ENCODE measurements at regions not wholly inside any gene's neighbourhood (a gene's known extent, or its start where the extent isn't known, plus 50 kb on each side); places are given as distances from the start of the nearest gene placed in this dataset.

DNA sequence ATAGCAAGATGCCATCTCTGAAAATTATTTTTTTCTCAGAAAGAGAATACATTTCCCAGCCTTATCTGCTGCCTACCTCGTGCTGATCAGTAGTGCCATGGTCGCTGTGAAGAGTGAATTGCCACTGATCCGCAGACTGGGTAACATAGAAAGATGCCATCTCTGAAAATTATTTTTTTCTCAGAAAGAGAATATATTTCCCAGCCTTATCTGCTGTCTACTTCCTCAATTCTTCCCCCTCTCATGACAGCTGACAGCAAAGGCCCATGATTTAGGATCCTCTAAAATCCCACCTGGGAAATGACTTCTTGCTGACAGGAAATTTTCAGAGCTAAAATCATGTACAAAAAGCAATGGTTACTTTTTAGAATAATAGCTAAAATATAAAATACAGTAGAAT, 92.5 kb upstream of the AHR start:
- Histone ChIP-seq H3K9me3 (ENCODE audit: control insufficient read depth in 1 of 2, insufficient read depth in 1 of 2, low read depth in 1 of 2, low read length in 2 of 2) (no peaks in the 10 kb centered on the region), H3K4me3 (replicated peaks in 1 of 2; ENCODE audit: low read depth in 1 of 2, low read length in 2 of 2) (no peak overlapping the region), H3K4me1 (ENCODE audit: control insufficient read depth in 1 of 2, insufficient read depth in 2 of 2, low read length in 2 of 2) (peaks cover 0 to 2% of the 10 kb centered on the region in 2 experiments; a peak in 2 of 4 replicates), H3K27me3 (ENCODE audit: insufficient read depth, low read length) (no peaks in the 10 kb centered on the region), H3K9me2 (ENCODE audit: insufficient read depth) (no peaks in the 10 kb centered on the region), H3K27ac (ENCODE audit: low read depth, low read length) (no peak overlapping the region), H4K20me1 (ENCODE audit: insufficient read depth) (no peaks in the 10 kb centered on the region), H2AFZ (ENCODE audit: low read depth, low read length, poor library complexity, severe bottlenecking) (no peak overlapping the region), H3K4me2 (ENCODE audit: low read length) (no peak overlapping the region), H3K36me3 (ENCODE audit: control insufficient read depth in 1 of 2, insufficient read depth in 2 of 2, low read length in 2 of 2) (no peaks in the 10 kb centered on the region), H3K9ac (ENCODE audit: low read length) (no peak overlapping the region), H3K79me2 (ENCODE audit: insufficient read depth, low read length) (no peaks in the 10 kb centered on the region)
- DNase-seq (ENCODE audit: low read depth, low spot score) (no peak), ATAC-seq (no peak)
- intact Hi-C loops (cut with micrococcal nuclease), result no loop called here
- no peak for TF ChIP-seq RAD21 (IDR thresholded peaks at IDR 0.05; ENCODE audit: low read depth)
- no peak for TF ChIP-seq SRF (IDR thresholded peaks at IDR 0.05; ENCODE audit: low read depth)
- TF ChIP-seq ZNF274 (IDR thresholded peaks at IDR 0.05; ENCODE audit: low read depth, low read length), result no peak
- no peak for TF ChIP-seq TCF7L2 (IDR thresholded peaks at IDR 0.05; ENCODE audit: borderline replicate concordance, extremely low read depth, insufficient read depth, insufficient read length)
- TF ChIP-seq, protein P1, sequence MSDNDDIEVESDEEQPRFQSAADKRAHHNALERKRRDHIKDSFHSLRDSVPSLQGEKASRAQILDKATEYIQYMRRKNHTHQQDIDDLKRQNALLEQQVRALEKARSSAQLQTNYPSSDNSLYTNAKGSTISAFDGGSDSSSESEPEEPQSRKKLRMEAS (IDR thresholded peaks at IDR 0.05), result no peak
- TF ChIP-seq, protein P2, sequence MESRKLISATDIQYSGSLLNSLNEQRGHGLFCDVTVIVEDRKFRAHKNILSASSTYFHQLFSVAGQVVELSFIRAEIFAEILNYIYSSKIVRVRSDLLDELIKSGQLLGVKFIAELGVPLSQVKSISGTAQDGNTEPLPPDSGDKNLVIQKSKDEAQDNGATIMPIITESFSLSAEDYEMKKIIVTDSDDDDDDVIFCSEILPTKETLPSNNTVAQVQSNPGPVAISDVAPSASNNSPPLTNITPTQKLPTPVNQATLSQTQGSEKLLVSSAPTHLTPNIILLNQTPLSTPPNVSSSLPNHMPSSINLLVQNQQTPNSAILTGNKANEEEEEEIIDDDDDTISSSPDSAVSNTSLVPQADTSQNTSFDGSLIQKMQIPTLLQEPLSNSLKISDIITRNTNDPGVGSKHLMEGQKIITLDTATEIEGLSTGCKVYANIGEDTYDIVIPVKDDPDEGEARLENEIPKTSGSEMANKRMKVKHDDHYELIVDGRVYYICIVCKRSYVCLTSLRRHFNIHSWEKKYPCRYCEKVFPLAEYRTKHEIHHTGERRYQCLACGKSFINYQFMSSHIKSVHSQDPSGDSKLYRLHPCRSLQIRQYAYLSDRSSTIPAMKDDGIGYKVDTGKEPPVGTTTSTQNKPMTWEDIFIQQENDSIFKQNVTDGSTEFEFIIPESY (IDR thresholded peaks at IDR 0.05; ENCODE audit: extremely low read depth, insufficient replicate concordance, low read length), result no peak
- no peak for TF ChIP-seq POLR2A (IDR thresholded peaks at IDR 0.05; ENCODE audit: borderline replicate concordance, extremely low read depth, insufficient read depth, insufficient read length)
- TF ChIP-seq, protein P3, sequence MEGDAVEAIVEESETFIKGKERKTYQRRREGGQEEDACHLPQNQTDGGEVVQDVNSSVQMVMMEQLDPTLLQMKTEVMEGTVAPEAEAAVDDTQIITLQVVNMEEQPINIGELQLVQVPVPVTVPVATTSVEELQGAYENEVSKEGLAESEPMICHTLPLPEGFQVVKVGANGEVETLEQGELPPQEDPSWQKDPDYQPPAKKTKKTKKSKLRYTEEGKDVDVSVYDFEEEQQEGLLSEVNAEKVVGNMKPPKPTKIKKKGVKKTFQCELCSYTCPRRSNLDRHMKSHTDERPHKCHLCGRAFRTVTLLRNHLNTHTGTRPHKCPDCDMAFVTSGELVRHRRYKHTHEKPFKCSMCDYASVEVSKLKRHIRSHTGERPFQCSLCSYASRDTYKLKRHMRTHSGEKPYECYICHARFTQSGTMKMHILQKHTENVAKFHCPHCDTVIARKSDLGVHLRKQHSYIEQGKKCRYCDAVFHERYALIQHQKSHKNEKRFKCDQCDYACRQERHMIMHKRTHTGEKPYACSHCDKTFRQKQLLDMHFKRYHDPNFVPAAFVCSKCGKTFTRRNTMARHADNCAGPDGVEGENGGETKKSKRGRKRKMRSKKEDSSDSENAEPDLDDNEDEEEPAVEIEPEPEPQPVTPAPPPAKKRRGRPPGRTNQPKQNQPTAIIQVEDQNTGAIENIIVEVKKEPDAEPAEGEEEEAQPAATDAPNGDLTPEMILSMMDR (IDR thresholded peaks at IDR 0.05 in 2 of 3, conservative IDR thresholded peaks at IDR 0.05 in 1 of 3; ENCODE audit: borderline replicate concordance in 1 of 3, insufficient read depth in 1 of 3, low read depth in 2 of 3, low read length in 2 of 3), result no peak
- no peak for TF ChIP-seq ZFX (IDR thresholded peaks at IDR 0.05)
- no peak for TF ChIP-seq FOSL1 (IDR thresholded peaks at IDR 0.05; ENCODE audit: low read depth)
- BruUV-seq (replicated peaks), result no TSS peak
- ChIA-PET CTCF (no interaction called here), POLR2A (no interaction called here), RAD21 (ENCODE audit: low non-redundant PET in 1 of 2, low total read pairs in 2 of 2, uncharacterized antibody in 2 of 2, unreplicated experiment in 2 of 2) (no interaction called here)

Data from HCT116 (cell line).